ENCODE measurements at regions not wholly inside any gene's neighbourhood (a gene's known extent, or its start where the extent isn't known, plus 50 kb on each side); places are given as distances from the start of the nearest gene placed in this dataset.
"Not testable (repeated sequence)": the region's sequence is repeated elsewhere in the genome, so short reads cannot be mapped to it uniquely, and the experiment has no call there.

DNA sequence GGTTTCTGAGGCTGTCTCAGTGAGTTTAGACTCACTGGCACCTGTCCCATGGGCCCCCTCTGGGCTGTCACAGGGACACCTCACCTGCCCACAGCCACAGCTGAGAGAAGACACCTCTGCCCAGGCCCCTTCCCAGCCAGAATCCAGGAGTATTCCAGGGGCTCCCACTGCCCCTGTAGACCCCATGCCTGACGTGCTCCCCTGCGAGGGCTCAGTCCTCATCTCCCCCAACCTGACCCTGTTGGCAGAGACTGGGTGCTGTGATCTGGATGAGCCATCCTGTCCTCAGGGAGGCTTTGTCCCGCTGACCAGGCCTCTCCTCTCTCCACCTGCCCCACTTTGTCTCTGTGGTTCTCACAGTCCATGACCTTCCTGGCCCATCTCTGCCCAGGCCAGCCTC is 89.4 kb downstream of the DHRS2 start:
- no peaks in the 10 kb centered on the region for H3K4me1 Mint-ChIP-seq

DNA sequence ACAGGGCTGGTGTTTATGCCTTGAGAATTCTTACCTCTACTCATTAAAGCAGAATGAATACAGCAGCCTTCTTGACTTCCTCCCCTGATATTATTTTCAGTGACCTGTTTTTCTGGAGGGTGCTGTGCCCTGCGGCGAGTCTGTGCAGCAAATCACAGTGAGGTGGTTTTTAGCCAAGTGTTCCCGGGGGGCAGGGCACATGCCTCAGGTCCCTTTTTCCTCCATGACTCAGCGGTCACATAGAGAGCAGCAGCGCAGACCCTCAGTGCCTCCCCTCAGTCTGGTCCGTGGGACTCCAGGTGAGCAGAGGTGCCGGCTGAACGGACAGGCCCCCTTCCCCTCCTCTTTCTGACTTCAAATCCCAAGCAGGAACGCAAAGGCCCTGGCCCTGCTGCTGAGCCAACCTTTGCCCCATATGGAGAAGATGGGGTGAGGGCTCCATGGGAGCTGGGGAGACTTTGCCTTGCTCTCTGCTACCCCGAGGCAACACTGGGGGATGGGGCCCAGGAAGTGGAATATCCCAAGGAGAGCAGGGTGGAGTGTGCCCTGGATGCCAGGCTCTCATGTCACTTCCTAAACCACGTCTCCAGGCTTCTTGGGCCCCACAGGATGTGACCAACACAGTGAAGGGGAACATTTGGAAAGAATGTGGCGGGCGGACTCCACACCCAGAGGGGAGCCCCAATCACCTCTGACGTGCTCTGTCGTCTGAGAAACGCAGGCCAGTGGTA is 90.0 kb downstream of the DHRS2 start:
- Mint-ChIP-seq H3K4me1 (no peaks in the 10 kb centered on the region), H3K4me3 (no peak overlapping the region), H3K27me3 (no peaks in the 10 kb centered on the region), H3K27ac (no peak overlapping the region), H3K36me3 (ENCODE audit: low read depth) (no peaks in the 10 kb centered on the region), H3K9me3 (no peaks in the 10 kb centered on the region)
- ChIA-PET CTCF (interaction anchor here (0.6 to 2.3 kb wide), 2 partner anchors 20 to 204 kb away, joined by 3 to 9 read pairs; no protein-coding TSS in a partner anchor), POLR2A (no interaction called here)
- no peak for DNase-seq

More for the DNA sequence above, 89.4 kb downstream of the DHRS2 start:
- H3K36me3 Mint-ChIP-seq (ENCODE audit: low read depth), result no peaks in the 10 kb centered on the region
- no peak for DNase-seq
- no peak overlapping the region for H3K4me3 Mint-ChIP-seq
- peaks cover 2% of the 10 kb centered on the region for H3K27me3 Mint-ChIP-seq
- H3K27ac Mint-ChIP-seq, result no peak overlapping the region
- H3K9me3 Mint-ChIP-seq, result no peaks in the 10 kb centered on the region
- ChIA-PET CTCF (interaction anchor here (2.3 kb wide), 1 partner anchor 205 kb away, joined by 9 read pairs; no protein-coding TSS in a partner anchor), POLR2A (no interaction called here)

DNA sequence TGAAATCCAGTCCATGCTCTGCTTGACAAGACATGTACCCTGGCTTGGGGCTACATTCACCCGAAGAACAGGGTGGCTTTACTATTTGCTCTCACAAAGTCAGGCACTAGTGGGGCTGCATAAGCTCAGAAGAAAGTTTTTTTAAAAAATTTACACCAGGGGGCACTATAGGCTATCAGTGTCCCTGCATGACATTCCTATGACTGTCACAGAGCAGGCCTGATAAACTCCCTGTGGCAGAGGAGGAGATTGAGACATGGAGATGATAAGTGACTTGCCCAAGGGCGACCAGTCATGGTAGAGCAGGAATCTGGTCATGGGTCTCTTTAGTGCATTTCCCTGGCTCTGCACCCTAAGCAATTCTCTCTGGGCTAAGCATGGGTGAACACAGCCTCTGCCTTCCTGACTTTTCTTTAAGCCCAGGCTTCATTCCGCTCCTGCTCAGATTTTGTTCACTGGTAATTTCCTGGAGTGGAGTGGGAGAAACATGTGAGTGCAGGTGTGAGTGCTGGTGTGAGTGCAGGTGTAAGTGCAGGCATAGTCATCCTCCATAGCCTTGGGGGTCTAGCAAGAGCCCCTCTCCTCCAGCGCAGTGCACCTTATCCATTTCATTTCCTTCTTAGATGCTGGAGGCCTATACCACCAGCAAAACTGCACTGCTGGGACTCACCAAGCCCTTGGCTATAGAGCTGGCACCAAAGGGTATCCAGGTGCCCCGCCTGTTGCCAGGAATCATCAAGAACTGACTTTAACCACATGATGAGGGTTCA is 91.6 kb downstream of the DHRS2 start:
- POLR2A ChIA-PET, result no interaction called here
- Mint-ChIP-seq H3K4me1 (no peaks in the 10 kb centered on the region), H3K9me3 (no peaks in the 10 kb centered on the region), H3K36me3 (ENCODE audit: low read depth) (no peaks in the 10 kb centered on the region), H3K27me3 (no peaks in the 10 kb centered on the region), H3K4me3 (no peak overlapping the region), H3K27ac (no peak overlapping the region)
- DNase-seq, result no peak
- CTCF ChIA-PET, result interaction anchor here (1.3 to 2.3 kb wide), 2 partner anchors 139 to 202 kb away, joined by 3 to 9 read pairs; no protein-coding TSS in a partner anchor

DNA sequence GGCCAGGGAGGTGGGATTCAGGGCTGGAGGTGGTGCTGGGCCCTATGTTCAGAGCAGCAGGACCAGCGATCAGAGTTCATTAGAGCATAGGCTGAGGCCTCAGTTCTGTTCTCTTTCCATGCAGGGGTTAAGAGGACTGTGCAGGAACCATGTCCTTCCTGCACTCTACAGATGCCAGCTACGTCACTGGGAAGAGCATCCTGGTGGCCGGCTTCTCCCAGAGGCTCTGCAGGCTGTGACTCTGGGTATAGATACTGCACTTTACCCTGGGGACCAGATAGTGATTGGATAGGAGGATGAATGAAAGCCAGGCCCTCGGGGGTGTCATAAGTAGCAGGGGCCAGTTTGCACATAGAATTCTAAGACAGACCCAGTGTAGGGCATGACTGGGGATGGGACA is 92.6 kb downstream of the DHRS2 start:
- Mint-ChIP-seq H3K27me3 (peaks cover 1% of the 10 kb centered on the region), H3K4me1 (no peaks in the 10 kb centered on the region), H3K27ac (no peak overlapping the region), H3K9me3 (no peaks in the 10 kb centered on the region), H3K36me3 (ENCODE audit: low read depth) (no peaks in the 10 kb centered on the region), H3K4me3 (no peak overlapping the region)
- POLR2A ChIA-PET, result no interaction called here
- CTCF ChIA-PET, result no interaction called here
- DNase-seq, result no peak

DNA sequence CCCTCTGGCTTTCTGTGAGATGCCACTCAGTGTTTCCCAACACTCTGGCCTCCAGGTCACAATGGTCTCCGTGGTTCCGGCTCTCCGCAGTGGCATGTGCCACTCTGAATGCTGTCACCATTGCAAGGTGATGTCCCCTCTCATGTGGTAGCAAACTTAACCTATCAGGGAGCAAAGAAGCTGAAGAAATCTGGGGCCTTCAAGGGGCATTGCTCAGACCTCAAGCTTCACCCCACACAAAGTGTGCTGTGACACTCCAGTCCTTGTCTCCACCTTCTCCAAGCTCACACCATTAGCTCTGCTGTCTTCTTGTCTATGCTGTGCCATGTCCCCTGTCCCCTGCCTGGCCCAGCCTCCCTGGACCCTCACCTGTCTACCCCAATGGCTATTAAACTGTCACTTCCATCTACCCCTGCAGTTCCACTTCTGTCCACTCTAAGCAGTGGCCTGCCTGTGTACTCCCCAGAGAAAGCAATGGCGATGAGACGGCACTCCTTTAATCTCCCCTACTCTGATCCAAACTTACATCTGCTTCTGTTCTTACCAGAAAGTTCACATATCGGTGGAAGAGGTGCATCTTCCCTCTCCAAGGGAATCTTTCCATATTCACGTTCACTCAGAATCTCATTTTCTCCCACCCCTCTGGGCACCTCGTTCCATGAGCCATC is 93.7 kb downstream of the DHRS2 start:
- CTCF ChIA-PET, result no interaction called here
- Mint-ChIP-seq H3K9me3 (no peaks in the 10 kb centered on the region), H3K27ac (no peak overlapping the region), H3K4me3 (no peak overlapping the region), H3K27me3 (peaks cover 3% of the 10 kb centered on the region), H3K36me3 (ENCODE audit: low read depth) (no peaks in the 10 kb centered on the region), H3K4me1 (no peaks in the 10 kb centered on the region)
- POLR2A ChIA-PET, result no interaction called here
- no peak for DNase-seq

DNA sequence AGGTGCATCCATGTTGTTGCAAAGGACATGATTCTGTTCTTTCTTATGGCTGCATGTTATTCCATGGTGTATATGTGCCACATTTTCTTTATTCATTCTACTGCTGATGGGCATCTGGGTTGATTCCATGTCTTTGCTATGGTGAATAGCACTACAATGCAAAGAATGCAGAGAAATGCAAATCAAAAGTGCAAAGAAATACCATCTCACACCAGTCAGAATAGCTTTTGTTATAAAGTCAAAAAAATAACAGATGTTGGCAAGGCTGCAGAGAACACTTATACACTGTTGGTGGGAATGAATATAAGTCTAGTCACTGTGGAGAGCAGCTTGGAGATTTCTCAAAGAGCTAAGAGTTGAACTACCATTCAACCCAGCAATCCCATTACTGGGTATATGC is 99.2 kb downstream of the DHRS2 start:
- POLR2A ChIA-PET, result no interaction called here
- Mint-ChIP-seq H3K9me3 (peaks cover 4% of the 10 kb centered on the region), H3K36me3 (ENCODE audit: low read depth) (no peaks in the 10 kb centered on the region), H3K27ac (no peak overlapping the region), H3K4me3 (no peak overlapping the region), H3K4me1 (no peaks in the 10 kb centered on the region), H3K27me3 (peaks cover 5% of the 10 kb centered on the region)
- no peak for DNase-seq
- CTCF ChIA-PET, result no interaction called here

DNA sequence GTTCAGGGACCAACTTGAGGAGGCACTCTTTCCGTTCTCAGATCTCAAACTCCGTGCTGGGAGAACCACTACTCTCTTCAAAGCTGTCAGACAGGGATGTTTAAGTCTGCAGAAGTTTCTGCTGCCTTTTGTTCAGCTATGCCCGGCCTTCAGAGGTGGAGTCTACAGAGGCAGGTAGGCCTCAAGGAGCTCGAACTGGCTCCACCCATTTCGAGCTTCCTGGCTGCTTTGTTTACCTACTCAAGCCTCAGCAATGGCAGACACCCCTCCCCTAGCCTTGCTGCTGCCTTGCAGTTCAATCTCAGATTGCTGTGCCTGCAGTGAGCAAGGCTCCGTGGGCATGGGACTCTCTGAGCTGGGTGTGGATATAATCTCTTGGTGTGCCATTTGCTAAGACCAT is 108.2 kb downstream of the DHRS2 start:
- POLR2A ChIA-PET, result not testable (repeated sequence)

DNA sequence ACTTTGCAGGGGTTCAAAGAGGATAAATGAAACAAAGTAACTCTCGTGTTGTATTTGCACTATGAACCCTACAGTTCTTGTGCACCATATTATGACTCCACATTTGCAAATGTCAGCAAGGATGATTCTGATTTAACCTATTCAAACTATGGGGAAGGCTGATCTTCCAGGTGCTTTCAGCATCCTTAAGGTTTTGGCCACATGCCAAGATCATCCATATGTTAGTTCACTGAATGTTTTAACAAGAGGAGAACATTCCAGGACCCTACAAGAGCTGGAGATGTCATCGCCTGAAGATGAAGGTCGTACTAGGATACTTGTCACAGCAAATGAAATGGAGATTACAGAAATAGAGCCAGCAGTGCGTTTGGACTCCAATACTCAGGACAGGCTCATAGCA is 114.2 kb downstream of the DHRS2 start:
- Mint-ChIP-seq H3K4me3 (no peak overlapping the region), H3K36me3 (ENCODE audit: low read depth) (no peaks in the 10 kb centered on the region), H3K27ac (no peak overlapping the region), H3K27me3 (peaks cover 17% of the 10 kb centered on the region), H3K4me1 (no peaks in the 10 kb centered on the region), H3K9me3 (no peaks in the 10 kb centered on the region)
- POLR2A ChIA-PET, result no interaction called here
- no peak for DNase-seq
- CTCF ChIA-PET, result no interaction called here

More for the DNA sequence above, 108.2 kb downstream of the DHRS2 start:
- CTCF ChIA-PET; H3K4me3 Mint-ChIP-seq; H3K9me3 Mint-ChIP-seq; H3K36me3 Mint-ChIP-seq (ENCODE audit: low read depth); DNase-seq; H3K4me1 Mint-ChIP-seq; H3K27ac Mint-ChIP-seq: not testable (repeated sequence)
- H3K27me3 Mint-ChIP-seq, result peaks cover 14% of the 10 kb centered on the region

DNA sequence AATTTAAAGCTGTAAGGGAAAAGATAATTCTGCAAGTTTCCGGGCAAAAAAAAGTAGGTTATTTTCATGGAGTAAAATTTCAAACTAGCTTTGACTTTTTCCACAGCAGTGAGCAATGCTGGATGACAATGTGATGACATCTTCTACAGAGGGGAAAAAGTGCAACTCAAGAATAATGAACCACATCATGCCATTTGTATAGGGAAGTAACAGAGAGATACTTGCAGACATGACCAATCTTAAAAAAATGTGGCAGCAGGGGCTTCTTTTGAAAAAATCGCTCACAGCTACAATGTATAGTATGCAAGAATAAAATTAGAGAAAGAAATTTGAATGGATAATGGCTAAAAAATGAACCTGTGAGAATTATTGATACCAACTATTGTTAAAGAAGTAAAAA is 115.5 kb downstream of the DHRS2 start:
- ChIA-PET CTCF (no interaction called here), POLR2A (no interaction called here)
- no peak overlapping the region for H3K27ac Mint-ChIP-seq

DNA sequence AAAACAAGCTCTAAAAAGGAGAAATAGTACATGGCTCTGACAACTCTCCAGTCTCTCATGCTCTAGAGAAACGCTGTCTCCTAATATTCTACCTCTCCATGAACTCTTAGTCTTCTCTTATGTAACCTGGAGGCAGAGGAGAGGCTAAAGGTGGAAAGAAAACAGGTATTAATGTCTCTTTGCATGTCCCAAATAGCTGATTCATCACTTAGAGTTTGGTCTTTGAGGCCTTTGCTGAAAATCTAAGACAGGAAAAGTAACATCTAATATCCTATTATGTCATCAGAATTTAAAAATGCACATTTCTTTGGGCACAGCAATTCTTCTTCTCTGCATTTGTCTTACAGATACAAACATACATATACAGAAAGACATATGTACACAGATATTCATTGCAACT is 127.2 kb downstream of the DHRS2 start:
- Mint-ChIP-seq H3K4me1 (no peaks in the 10 kb centered on the region), H3K4me3 (no peak overlapping the region), H3K27ac (no peak overlapping the region), H3K36me3 (ENCODE audit: low read depth) (no peaks in the 10 kb centered on the region), H3K9me3 (no peaks in the 10 kb centered on the region), H3K27me3 (peaks cover 11% of the 10 kb centered on the region)
- CTCF ChIA-PET, result no interaction called here
- POLR2A ChIA-PET, result no interaction called here
- DNase-seq, result no peak

More for the DNA sequence above, 115.5 kb downstream of the DHRS2 start:
- no peaks in the 10 kb centered on the region for H3K36me3 Mint-ChIP-seq (ENCODE audit: low read depth)
- H3K4me1 Mint-ChIP-seq, result no peaks in the 10 kb centered on the region
- no peak overlapping the region for H3K4me3 Mint-ChIP-seq
- DNase-seq, result no peak
- peaks cover 24% of the 10 kb centered on the region for H3K27me3 Mint-ChIP-seq
- H3K9me3 Mint-ChIP-seq, result no peaks in the 10 kb centered on the region

DNA sequence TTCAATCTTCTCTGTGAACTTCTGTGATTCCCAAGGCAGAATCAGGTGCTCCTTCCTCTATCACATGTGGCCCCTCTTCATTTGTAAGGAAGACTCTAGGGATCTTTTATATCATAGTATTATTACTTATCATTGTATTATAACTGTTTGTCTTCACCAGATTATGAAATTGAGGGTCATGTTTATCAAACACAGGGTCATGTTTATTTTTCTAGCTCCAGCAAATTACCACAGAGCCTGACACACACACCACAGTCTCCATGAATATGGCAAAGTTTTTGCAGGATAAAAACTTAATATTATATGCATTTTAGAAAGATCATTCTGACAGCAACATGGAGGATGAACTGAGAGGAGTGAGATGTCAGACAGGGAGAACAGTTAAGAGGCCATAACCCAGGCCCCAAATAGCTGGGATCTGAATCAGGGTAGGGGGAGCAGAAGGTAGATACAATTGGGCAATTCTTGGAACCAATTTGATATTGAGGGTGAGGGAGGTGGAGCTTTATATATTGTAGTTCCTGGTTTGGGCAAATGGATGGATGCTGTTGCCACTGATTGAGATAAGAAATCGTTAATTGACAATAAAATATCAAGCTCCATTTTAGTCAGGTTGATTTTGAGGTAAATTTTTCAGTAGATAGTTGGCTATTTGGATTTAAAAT is 130.7 kb downstream of the DHRS2 start:
- H3K4me3 Mint-ChIP-seq, result no peak overlapping the region
- ChIA-PET CTCF (no interaction called here), POLR2A (no interaction called here)
- H3K27me3 Mint-ChIP-seq, result peaks cover 14% of the 10 kb centered on the region
- H3K9me3 Mint-ChIP-seq, result no peaks in the 10 kb centered on the region
- no peaks in the 10 kb centered on the region for H3K36me3 Mint-ChIP-seq (ENCODE audit: low read depth)
- H3K4me1 Mint-ChIP-seq, result no peaks in the 10 kb centered on the region
- no peak for DNase-seq
- no peak overlapping the region for H3K27ac Mint-ChIP-seq

DNA sequence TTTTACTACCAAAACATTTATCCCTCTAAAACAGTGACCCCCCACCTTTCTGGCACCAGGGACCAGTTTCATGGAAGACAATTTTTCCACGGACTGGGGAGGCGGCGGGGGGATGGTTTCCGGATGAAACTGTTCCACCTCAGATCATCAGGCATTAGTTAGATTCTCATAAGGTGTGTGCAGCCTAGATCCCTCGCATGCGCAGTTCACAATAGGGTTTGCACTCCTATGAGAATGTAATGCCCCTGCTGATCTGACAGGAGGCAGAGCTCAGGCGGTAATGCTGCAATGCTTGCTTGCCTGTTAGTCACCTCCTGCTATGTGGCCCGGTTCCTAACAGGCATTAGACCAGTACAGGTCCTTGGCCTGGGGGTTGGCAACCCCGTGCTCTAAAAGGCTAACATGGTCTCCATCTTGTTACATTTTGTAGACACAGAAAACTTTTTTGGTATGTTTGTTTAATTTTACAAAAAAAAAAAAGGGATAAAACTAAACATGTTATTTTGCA is 133.1 kb downstream of the DHRS2 start:
- H3K4me3 Mint-ChIP-seq; H3K36me3 Mint-ChIP-seq (ENCODE audit: low read depth); CTCF ChIA-PET; POLR2A ChIA-PET; H3K9me3 Mint-ChIP-seq; DNase-seq; H3K4me1 Mint-ChIP-seq; H3K27ac Mint-ChIP-seq: not testable (repeated sequence)
- H3K27me3 Mint-ChIP-seq, result peaks cover 14% of the 10 kb centered on the region

DNA sequence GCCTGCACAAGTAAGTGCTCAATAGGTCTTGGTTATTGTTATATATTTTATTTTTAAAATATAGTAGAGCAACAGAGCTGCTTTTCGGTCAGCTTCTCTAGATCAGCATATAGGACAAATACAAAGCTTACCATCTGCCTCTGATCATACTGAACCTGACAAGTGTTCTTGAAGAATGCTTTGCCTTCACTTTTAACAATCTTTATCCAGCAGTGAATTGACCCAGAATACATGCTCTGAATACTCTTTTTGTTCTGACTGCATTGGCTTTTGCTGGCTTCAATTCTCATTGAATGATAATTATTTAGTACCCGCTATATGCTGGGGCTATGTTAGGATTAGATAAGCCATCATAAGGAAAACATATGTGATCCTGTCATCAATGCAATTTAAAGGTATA is 137.8 kb downstream of the DHRS2 start:
- H3K27me3 Mint-ChIP-seq, result peaks cover 16% of the 10 kb centered on the region
- ChIA-PET CTCF (no interaction called here), POLR2A (no interaction called here)
- H3K4me1 Mint-ChIP-seq, result no peaks in the 10 kb centered on the region
- H3K36me3 Mint-ChIP-seq (ENCODE audit: low read depth), result no peaks in the 10 kb centered on the region
- no peak overlapping the region for H3K27ac Mint-ChIP-seq
- no peak overlapping the region for H3K4me3 Mint-ChIP-seq
- no peak for DNase-seq
- H3K9me3 Mint-ChIP-seq, result no peaks in the 10 kb centered on the region
